Jurkat, Clone E6-1 (cell line): ENCODE measurements at regions not wholly inside any gene's neighbourhood (a gene's known extent, or its start where the extent isn't known, plus 50 kb on each side); places are given as distances from the start of the nearest gene placed in this dataset.

Experiments used
- DNase-seq: peaks from one replicate; pipeline ENCODE4 v3.0.0-alpha.2; 2011; ENCODE audit warnings: low read depth, low spot score
- H3K4me3 ChIP-seq: 2 replicates; pipeline ENCODE4 v1.5.1; 2011; ENCODE audit warnings: mild to moderate bottlenecking, low read length, control low read depth, moderate library complexity

GRCh38 chr20:2231701-2232100 is 64.1 kb upstream of the TGM3 start:
- DNase-seq = no peak
- no peak overlapping the region for H3K4me3 ChIP-seq

GRCh38 chr20:2234598-2235191 is 61.1 kb upstream of the TGM3 start:
- DNase-seq = no peak
- H3K4me3 ChIP-seq = no peak overlapping the region

GRCh38 chr20:2236256-2236655 is 59.5 kb upstream of the TGM3 start:
- no peak for DNase-seq
- H3K4me3 ChIP-seq = no peak overlapping the region

- no peak for DNase-seq
- no peak overlapping the region for H3K4me3 ChIP-seq
Observed at GRCh38 chr20:2237059-2237458, 58.7 kb upstream of the TGM3 start.

GRCh38 chr20:2238601-2239000 is 57.2 kb upstream of the TGM3 start:
- H3K4me3 ChIP-seq = no peak overlapping the region
- no peak for DNase-seq

- H3K4me3 ChIP-seq = no peak overlapping the region
- no peak for DNase-seq
Observed at GRCh38 chr20:2240835-2241234, 55.0 kb upstream of the TGM3 start.

GRCh38 chr20:2242678-2243077 is 53.1 kb upstream of the TGM3 start:
- DNase-seq = no peak

GRCh38 chr20:2244523-2244922 is 51.3 kb upstream of the TGM3 start:
- no peak overlapping the region for H3K4me3 ChIP-seq
- no peak for DNase-seq

More at GRCh38 chr20:2242678-2243077, 53.1 kb upstream of the TGM3 start:
- no peak overlapping the region for H3K4me3 ChIP-seq

GRCh38 chr20:2244993-2245392 is 50.8 kb upstream of the TGM3 start:
- no peak overlapping the region for H3K4me3 ChIP-seq
- no peak for DNase-seq

- DNase-seq = no peak
- no peak overlapping the region for H3K4me3 ChIP-seq
Observed at GRCh38 chr20:2245637-2246036, 50.2 kb upstream of the TGM3 start.
